HG02884 (cell line): ENCODE measurements at regions not wholly inside any gene's neighbourhood (a gene's known extent, or its start where the extent isn't known, plus 50 kb on each side); places are given as distances from the start of the nearest gene placed in this dataset.

Source experiments
- ATAC-seq: cut with Tn5 transposase; IDR thresholded peaks from one replicate; pipeline ENCODE4 v1.9.1; 2021; ENCODE audit warnings: mild to moderate bottlenecking, moderate library complexity; ENCODE audit not compliant: unreplicated experiment

DNA sequence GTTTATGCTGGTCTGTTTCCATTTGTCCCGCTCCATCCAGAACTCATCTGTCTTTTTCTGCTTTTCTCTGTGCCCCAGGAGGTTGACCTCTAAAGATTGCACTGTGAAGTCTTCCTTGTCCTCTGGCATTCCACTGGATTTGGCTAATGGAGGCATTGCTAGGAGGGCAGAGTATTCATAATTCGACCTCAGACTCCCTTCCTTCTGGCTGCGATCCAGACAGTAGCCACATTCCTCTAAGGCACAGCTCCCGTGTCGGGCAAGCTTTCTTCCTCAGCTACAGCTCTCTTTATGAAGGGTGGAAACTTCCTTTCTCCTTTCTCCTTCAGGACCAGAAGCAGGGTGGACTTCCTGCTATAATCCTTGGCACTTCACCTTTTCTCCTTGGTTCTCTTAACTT is 175.9 kb downstream of the BAMBI start:
- no peak for ATAC-seq

DNA sequence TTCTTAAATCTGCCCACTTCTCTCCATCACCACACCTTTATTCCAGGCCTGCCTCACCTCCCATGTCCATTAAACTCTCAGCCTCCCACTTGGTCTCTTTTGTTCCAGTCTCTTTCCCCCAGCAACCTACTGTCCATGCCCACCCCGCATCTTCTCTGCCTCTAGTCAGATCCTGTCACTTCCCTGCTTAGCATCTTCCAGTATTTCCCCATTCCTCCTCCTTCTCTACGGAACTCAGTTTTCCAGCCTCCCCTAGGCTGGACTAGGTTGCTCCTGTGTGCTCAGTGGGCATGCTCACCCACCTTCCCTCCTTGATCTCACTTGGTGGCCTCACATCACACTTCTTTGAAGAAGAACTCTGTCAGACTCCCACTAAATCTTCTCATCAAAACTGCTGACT is 179.8 kb downstream of the BAMBI start:
- no peak for ATAC-seq

DNA sequence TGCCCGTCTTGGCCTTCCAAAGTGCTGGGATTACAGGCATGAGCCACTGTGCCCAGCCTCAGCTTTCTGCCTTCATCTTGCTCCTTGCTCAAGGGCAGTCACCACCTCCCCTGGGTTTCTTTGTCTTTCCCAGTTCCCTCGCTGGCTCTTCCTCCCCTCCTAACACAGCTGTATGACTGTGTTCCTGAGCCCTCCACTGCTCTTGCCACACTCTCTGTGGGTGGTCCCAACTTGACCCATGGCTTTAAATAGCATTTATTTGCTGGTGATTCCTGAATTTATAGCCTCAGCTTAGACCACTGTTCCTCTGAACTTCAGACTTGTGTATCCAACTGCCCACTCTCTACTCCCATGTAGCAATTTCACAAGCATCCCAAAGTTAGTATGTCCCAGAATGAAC is 181.3 kb downstream of the BAMBI start:
- no peak for ATAC-seq

DNA sequence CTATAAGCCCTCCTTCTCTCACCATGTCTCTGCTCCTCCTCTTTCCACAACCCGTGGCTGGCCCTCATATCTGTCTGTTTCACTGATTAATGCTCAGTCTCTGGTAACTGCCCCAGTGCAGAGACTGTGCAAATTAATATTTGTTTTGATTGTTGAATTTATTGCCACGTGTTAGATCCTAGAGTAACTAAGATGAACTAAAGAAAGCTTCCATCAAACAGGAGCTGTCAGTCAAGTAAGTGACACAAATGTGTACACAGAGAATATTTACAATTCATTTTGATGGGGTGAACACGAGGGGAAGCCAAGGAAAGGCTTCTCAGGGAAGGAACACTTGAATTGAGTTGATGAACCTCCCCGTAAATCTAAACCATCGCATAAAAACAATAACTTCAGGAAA is 182.5 kb downstream of the BAMBI start:
- ATAC-seq = no peak

DNA sequence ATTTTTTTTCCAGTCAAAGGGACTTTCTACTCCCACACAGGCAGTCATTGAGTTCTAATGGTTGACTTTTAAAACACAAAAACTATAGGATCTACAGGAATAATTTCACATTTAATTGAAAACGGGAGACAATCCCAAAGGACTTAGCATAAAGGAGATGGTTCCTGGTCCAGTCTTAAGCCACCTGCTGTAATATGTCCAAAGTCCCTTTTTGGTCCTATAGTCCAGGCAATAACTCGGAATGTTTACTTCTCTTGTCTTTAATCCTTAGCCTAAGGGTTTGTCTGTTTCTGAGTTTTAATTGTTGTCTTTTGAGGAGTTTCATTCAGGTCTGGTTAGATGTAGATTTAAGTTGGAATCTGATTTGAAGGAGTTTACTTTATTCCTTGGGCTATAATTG is 184.9 kb downstream of the BAMBI start:
- no peak for ATAC-seq

DNA sequence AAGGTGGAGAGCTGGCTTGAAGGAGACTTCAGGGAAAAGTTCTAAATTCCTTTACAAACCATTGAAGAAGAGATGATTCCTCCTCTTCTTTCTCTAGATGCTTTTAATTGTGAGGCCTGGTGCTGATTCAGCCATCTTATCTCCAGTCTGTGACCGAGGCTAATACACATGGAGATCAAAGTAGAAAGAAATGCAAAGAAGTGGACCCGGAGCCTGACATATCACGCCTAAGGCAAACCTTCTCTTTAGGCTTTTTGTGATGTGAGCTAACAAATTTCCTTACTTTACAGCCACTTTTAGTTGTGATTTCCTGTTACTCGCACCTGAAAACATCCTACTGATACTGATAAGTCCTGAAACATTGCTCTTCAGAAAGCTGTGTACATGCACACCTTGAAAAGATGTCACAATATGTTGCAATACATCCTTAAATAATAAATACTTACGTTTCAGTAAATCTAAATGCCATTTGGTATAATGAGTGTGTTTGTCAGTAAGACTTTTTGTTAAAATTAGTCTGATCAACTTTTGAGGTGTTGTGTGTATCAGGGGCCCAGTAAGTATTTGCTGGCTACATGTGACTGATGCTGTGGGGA is 192.4 kb downstream of the BAMBI start:
- no peak for ATAC-seq

DNA sequence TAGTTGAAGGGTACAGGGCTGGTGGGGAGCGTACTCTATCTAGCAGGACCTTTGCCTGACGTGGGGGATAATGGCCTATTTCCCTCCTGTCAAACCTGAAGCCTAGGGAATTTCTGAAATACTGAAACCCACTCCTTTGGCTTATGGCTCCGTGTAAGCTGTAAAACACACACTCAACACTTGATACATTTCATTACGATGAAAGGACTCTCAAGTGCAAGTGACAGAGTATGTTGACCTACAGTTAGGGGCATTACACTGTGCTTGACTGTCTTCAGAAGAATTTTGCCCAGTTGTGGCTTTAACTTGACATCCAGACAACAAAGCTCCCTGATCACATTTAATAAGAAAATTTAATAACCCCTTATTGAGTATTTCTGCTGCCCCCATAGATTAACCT is 194.3 kb downstream of the BAMBI start:
- ATAC-seq = no peak

DNA sequence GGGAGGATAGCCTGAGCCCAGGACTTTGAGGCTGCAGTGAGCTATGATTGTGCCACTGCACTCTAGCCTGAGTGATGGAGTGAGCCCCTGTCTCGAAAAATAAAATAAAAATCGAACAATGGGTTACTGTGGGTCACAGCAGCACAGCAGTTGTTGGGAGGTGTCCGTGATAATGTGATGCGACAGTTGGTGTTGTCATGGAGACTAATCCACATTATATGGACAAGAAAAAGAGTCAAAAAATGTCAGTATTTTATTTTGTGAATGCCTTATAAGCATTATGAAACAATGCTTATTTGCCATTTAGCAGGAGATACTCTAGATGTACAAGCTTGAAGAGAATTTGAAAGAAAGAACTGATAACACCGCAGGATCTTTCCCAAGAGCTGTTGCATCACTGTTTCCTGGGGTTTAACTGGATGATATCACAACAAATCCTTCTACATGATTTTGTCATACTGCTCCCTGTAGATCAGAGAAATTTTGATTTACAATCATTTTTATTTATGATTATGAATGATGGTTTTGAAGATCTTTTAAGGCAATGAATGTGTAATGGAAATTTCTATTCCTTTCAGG is 195.4 kb downstream of the BAMBI start:
- no peak for ATAC-seq

DNA sequence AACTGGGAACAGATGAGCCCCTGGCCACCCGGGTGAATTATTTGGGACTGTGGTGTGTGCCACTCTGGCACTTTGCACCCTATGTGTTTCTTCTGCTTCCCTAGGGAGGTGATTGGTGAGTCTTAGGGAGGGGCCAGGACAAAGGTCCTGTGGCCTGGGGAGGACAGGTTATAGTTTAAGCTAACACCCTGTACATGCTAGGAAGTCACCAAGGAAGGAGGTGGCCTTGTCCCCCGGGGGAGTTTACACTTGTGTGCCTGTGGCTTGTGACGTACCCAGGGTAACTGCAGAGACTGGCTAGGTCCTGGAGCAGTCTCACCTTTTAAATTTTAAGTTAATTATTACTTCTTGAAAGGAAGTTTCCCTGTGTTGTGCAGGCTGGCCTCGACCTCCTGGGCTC is 196.2 kb downstream of the BAMBI start:
- ATAC-seq = no peak

DNA sequence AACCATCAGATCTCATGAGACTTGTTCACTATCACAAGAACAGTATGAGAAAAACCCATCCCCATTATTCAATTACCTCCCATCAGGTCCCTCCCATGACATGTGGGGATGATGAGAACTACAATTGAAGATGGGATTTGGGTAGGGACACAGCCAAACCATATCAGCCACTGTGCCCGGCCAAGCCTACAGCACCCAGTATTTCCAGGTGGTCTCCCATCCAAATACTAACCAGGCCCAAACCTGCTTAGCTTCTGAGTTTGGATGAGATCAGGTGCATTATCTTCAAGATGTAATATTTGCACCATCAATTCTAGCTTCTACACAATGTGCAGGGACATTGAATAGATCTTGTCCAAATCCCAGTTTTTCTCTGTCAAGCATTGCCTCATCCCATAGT is 196.9 kb downstream of the BAMBI start:
- ATAC-seq = no peak

DNA sequence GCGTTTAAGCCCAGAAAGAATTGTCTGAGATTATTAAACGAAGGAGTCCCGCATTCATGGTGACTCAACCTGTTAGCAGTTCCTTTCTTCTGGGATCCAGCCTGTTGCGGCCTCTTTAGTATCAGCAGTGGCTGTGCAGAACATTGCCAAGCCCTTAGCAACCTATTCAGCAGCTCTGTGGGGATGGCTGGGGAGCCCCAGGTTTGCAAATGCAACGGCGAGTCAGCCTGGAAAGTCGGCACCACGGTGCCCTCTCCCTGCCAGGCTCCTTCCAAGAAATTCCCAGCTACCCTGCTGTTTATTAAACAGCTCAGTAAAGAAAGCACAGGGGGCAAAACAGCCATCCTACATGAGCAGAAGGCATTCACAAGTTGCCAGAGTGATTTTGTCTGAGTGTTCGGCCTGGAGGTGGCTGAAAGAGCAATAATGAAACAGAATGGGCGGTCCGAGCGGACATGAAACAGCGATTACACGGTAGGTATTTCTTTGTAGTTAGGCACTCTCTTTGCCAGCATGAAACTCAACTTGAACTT is 198.3 kb downstream of the BAMBI start:
- ATAC-seq = no peak

DNA sequence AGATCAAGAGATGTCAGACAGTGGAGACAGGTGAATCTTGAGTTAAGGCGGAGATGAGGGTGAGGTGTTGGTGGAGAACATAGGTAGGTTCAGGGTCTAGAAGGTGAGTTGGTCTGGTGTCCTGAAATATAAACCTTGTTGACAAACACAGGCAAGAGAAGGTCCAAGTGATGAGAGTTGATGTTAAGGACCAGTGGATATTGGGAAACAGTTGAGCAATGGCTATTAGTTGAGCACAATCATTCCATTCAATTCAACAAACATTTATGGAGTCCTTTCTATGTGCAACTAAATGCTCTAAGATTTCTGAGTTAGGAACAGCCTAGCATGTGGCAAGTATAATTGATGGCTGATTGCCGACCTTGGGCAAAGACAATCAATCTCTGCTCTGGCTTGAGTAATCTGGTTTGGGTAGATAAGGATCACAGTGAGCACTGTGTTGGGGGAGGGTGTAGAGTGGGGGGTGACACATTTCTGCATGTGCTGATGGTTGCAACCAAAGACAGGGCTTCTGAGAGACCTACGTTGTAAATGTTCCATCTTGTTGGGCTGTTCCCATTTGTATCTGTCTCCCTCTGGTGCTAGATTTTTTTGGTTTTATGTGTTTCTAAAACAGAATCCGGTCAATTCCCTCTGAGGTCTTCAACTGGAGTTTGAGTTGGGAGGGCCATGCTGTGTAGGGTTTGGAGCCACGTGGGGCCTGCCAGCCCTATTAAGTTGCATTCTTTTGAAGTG is 201.1 kb downstream of the BAMBI start:
- ATAC-seq = no peak

DNA sequence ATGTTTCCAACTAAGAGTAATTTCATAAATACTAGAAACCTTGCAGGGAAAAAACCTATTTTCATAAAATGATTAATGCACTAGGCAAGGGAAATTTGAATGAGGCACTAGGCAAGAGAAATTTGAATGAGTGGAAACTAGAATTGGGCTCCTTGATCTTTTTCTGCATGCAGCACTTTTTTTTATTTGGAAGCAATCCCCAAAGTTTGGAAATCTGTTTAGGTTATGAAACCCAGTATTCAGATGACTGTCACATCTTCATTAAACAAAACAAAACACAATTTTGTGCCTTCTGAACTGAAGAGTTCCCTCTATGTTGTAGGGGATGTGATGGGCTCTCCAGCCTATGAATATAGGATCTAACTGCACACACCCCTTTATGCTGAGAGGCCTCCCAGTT is 201.9 kb downstream of the BAMBI start:
- no peak for ATAC-seq

DNA sequence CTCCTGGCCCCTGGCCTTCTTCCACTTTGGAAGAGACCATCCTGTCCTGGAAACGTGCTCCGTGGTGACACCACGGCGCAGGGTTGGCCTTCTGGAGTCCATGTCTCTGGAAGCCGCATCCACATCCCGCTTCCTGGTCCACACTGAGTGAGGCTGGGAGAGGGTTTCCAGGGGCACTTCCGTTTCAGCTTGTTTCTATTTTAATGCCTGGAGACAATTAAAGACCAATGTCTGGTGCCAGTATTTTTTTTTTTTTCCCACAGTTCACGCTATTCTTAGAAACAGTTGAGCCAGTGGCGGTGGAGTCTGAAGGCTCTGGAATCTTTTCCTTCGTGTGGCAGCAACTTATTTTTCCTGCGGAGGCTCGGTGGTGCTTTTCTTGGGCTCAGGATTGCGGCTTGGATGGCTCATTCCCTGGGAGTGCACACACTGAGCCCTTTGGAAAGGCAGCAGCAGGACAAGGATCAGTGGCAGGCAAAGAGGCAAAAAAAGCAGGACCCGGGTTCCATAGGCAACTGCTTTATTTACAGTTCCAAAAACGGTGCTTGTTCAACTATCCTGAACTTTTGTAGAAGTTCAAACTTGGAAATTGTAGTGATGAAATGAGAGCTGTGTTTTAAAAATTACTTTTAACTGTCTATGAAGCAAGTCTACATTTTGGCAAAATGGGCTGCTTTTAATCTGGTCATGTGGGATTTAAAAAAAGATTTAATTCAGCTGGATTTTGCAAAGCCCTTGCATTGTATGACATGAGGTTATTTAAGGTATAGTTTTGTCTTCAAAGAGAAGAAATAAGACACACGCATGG is 202.8 kb downstream of the BAMBI start:
- no peak for ATAC-seq

DNA sequence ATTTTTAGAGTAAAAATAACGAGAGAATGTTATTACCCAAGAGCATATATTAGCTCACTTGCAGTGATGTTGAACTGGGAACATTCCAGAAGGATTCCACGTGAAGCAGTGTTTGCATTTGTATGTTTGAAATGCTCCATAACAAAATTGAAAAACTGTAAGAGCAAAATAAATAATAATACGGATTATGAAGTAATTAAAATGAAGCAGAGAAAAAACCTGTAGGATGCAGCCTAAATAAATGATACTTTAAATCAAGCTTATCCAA is 203.3 kb downstream of the BAMBI start:
- no peak for ATAC-seq

DNA sequence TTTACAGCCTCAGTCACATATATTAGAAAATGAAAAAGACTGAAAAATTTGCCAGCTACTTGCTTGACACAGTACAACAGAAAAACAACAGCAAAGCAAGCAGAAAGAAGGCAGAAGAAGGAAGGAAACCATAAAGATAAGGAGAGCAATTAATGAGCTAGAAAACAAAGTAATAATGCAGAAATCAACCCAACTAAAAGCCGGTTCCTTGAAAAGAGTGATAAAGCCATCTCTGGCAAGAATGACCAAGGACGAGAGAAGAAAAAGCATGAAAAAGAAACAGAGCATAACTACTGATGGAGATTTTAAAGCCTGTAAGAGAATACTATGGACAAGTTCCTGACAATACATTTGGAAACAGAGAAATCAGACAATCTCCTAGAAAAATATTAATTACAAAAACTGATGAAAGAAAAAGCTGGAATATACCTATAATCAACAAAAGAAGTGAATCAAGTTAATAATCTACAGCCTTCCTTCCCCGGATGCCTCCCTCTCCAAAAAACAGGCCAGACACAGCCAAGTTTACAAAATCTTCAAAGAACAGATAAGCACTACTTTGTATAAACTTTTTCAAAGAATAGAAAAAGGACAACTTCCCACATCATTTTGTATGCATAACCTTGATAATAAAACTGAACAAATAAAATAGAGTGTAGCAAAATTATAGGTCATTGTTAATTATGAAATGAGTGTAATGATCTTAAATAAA is 204.0 kb downstream of the BAMBI start:
- ATAC-seq = no peak

DNA sequence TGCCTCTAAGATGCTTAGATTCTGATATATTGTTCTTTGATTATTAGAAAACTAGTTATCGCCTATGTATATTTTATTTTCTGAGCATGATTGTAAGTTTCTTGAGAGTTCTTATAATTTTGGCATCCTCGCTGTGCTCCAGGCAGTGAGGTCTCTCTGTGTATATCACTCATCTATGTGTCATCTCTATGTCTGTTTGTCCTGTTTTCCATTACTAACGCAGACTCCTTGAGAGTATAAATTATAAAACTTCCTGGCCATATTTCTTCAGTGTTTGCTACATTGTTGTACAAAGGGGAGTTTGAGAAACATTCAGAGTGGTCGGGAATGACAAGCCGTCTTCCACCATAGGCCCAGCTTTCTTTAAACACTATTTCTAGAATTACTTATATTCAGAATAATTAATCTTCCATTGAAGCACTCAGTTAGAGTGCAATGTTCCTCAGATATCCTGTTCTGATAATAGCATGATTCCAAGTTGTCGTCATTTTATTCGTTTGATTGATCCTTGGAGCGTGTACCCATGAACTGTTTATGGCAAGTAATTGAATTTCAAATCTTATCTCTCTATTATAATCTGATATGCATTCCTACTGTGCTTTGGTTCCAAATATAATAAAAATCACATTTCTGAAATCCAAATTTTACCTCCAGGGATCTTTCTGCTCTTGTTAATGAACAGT is 206.6 kb downstream of the BAMBI start:
- ATAC-seq = no peak

DNA sequence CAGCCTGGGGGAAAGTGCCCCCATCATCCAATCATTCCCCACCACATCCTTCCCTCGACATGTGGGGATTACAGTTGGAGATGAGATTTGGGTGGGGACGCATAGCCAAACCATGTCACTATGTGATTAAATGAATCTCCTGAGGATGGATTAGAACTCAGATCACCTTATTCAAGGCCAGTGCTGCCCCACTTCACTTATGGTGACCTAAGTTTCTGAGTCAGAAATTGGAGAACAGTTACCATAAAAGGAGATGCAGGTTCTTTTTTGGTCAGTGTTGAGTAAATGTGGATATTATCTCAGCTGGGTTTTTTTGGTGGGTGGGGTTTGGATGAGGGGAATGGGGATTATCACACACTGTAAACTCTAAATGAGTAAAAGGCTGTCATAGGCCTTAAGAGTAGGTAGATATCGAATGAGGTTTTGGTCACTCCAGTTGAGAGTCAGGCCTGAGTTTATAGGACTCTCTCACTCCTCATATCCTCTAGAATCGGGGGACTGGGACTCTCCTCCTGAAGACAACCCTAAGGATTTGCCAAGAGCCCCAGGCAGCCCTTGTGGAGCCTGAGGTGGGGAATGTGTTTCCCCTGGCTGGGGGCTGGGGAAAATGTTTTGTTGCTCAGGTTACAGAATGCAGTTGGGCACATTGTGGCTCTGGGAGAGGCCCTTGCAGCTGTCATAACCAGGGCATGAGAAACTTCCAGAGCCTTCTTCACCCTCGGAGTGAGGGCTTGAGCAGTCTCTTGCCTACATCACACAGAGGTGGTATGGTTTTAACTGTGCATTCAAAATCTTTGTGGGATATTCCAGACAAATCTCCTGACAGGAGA is 213.0 kb downstream of the BAMBI start:
- no peak for ATAC-seq

DNA sequence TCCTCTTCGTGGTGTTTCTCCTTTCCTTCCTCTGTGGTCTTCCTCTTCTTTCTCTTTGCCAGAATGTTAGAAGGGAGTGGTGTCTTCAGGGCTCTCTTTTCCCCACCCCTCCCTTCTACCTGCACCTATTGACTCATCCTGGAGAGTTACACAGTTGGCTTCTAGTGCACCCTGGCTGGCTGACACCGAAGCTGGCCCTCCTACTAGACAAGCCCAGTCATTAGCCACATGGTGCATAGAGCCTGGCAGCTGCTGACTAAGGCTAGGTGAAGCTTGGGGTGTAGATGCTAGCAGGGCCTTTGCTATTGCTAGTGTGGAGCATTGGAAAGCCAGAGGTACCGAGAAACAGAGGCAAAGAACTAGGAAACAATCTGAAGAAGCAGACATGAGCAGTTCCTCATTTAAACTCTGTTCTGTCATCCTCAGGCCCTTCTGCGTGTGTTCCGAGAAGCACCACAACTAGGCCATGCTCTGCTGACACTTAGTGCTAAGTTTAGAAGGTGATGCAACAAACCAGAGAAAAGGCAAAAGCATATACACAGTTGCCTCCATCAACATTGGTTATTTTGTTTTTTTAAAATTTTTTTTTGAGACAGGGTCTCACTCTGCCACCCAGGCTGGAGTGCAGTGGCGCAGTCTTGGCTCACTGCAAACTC is 213.9 kb downstream of the BAMBI start:
- ATAC-seq = no peak
